Muscle layer of duodenum (tissue), 2 donors: ENCODE measurements at regions not wholly inside any gene's neighbourhood (a gene's known extent, or its start where the extent isn't known, plus 50 kb on each side); places are given as distances from the start of the nearest gene placed in this dataset.

Experiments used
- H3K27ac ChIP-seq: one replicate; pipeline ENCODE4 v1.7.0; 2013; ENCODE audit warnings: mild to moderate bottlenecking, low read length
- H3K27me3 ChIP-seq: one replicate; pipeline ENCODE4 v1.7.0; 2013; ENCODE audit warnings: low read depth, mild to moderate bottlenecking, control low read depth, low read length
- H3K36me3 ChIP-seq, 2 donors: one replicate each; pipeline ENCODE4 v1.7.0; 2013; ENCODE audit warnings: low read length in 2 of 2, control low read depth in 1 of 2, mild to moderate bottlenecking in 1 of 2; ENCODE audit not compliant: insufficient read depth in 2 of 2, control insufficient read depth in 1 of 2
- H3K4me1 ChIP-seq, 2 donors: one replicate each; pipeline ENCODE4 v1.7.0; 2013; ENCODE audit warnings: low read length in 2 of 2, mild to moderate bottlenecking in 2 of 2, control low read depth in 1 of 2, moderate library complexity in 1 of 2; ENCODE audit not compliant: insufficient read depth in 2 of 2, control insufficient read depth in 1 of 2
- H3K4me3 ChIP-seq, 2 donors: one replicate each; pipeline ENCODE4 v1.7.0; 2013; ENCODE audit warnings: low read length in 2 of 2, low read depth in 1 of 2, mild to moderate bottlenecking in 1 of 2
- H3K9me3 ChIP-seq, 2 donors: one replicate each; pipeline ENCODE4 v1.7.0; 2013; ENCODE audit warnings: low read length in 2 of 2, control low read depth in 1 of 2, mild to moderate bottlenecking in 1 of 2; ENCODE audit not compliant: control insufficient read depth in 1 of 2
- donor health status: healthy.

GRCh38 chr2:198657512-198658121, 800.1 kb downstream of the SATB2 start:
- Histone ChIP-seq H3K36me3 (no peaks in the 10 kb centered on the region), H3K4me1 (no peaks in the 10 kb centered on the region), H3K9me3 (no peaks in the 10 kb centered on the region)

GRCh38 chr2:198656869-198657268, 800.9 kb downstream of the SATB2 start:
- Histone ChIP-seq H3K9me3 (no peaks in the 10 kb centered on the region), H3K27me3 (no peaks in the 10 kb centered on the region), H3K4me3 (no peak overlapping the region), H3K36me3 (no peaks in the 10 kb centered on the region), H3K4me1 (no peaks in the 10 kb centered on the region), H3K27ac (no peak overlapping the region)

More at GRCh38 chr2:198657512-198658121, 800.1 kb downstream of the SATB2 start:
- H3K27me3 ChIP-seq = no peaks in the 10 kb centered on the region
- no peak overlapping the region for H3K27ac ChIP-seq
- no peak overlapping the region for H3K4me3 ChIP-seq

GRCh38 chr2:198654646-198655045, 803.1 kb downstream of the SATB2 start:
- no peaks in the 10 kb centered on the region for H3K4me1 ChIP-seq
- no peaks in the 10 kb centered on the region for H3K27me3 ChIP-seq
- no peaks in the 10 kb centered on the region for H3K36me3 ChIP-seq
- H3K4me3 ChIP-seq = no peak overlapping the region
- no peaks in the 10 kb centered on the region for H3K9me3 ChIP-seq
- H3K27ac ChIP-seq = no peak overlapping the region

DNA sequence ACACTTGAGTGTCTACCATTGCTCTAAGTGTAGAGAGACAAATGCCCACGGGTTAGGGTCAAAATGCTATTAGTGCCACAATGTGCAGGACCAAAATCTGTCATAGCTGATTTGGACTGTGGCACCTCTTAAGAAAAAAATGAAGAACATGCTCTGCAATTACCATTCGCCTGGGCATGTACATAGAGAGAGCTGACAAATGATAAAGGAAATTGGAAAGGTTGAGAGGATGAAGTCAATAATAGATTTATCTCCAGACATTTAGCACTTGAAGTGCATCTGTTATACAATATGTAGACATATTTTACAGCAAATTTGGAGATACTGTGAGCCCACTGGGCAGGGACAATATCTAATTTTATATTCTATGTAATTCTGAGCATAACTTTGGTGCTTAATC, 804.4 kb downstream of the SATB2 start:
- no peaks in the 10 kb centered on the region for H3K9me3 ChIP-seq
- H3K27ac ChIP-seq = no peak overlapping the region
- H3K36me3 ChIP-seq = no peaks in the 10 kb centered on the region
- no peak overlapping the region for H3K4me3 ChIP-seq
- H3K4me1 ChIP-seq = no peaks in the 10 kb centered on the region
- H3K27me3 ChIP-seq = no peaks in the 10 kb centered on the region

GRCh38 chr2:198652461-198652860, 805.3 kb downstream of the SATB2 start:
- no peaks in the 10 kb centered on the region for H3K27me3 ChIP-seq

DNA sequence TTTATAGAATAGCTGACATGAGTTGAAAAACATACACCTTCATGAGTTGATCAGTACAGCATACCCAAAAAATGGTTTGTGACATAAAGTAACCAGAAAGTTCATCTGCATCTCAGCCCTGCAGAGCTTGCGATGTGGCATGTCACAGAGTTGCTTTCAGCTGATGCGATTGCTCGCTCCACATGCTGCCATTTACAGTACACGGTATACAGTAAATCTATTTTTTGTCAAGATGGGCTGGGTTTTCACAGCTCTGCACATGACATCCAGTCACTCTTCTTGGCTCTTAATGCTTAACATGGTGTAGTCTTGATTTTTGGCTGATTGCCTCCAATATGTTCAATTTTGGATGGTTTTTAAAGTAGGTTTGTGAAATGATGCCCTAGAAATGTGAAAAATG, 811.9 kb downstream of the SATB2 start:
- no peaks in the 10 kb centered on the region for H3K36me3 ChIP-seq
- H3K4me1 ChIP-seq = no peaks in the 10 kb centered on the region
- H3K27ac ChIP-seq = no peak overlapping the region
- no peaks in the 10 kb centered on the region for H3K9me3 ChIP-seq
- H3K27me3 ChIP-seq = no peaks in the 10 kb centered on the region
- H3K4me3 ChIP-seq = no peak overlapping the region

More at GRCh38 chr2:198652461-198652860, 805.3 kb downstream of the SATB2 start:
- Histone ChIP-seq H3K4me1 (no peaks in the 10 kb centered on the region), H3K27ac (no peak overlapping the region), H3K36me3 (no peaks in the 10 kb centered on the region), H3K4me3 (no peak overlapping the region), H3K9me3 (no peaks in the 10 kb centered on the region)

DNA sequence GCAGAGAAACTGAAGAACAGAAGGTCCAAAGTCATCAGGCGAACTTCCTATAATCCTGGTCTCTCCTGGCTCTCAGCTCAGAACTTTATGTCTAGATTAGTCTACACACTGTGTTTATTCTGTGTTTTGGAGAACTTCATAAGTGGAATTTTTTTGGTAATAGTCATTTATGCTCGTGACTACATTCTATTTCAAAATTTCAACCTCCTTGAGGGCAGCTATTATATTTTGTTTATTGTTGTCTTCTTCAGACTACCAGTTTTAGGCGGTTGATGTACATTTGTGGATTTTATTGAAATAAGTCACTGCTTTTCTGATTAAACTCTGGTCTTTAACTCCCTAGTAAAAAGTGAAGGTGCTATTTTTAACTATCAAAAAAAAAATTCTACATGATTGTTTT, 816.6 kb downstream of the SATB2 start:
- Histone ChIP-seq H3K27ac (no peak overlapping the region), H3K4me3 (no peak overlapping the region), H3K36me3 (no peaks in the 10 kb centered on the region), H3K4me1 (no peaks in the 10 kb centered on the region), H3K27me3 (no peaks in the 10 kb centered on the region), H3K9me3 (no peaks in the 10 kb centered on the region)

- Histone ChIP-seq H3K4me1 (no peaks in the 10 kb centered on the region), H3K36me3 (no peaks in the 10 kb centered on the region), H3K9me3 (no peaks in the 10 kb centered on the region), H3K27me3 (no peaks in the 10 kb centered on the region), H3K4me3 (no peak overlapping the region), H3K27ac (no peak overlapping the region)
These were observed 817.3 kb downstream of the SATB2 start for GRCh38 chr2:198640463-198640862.

DNA sequence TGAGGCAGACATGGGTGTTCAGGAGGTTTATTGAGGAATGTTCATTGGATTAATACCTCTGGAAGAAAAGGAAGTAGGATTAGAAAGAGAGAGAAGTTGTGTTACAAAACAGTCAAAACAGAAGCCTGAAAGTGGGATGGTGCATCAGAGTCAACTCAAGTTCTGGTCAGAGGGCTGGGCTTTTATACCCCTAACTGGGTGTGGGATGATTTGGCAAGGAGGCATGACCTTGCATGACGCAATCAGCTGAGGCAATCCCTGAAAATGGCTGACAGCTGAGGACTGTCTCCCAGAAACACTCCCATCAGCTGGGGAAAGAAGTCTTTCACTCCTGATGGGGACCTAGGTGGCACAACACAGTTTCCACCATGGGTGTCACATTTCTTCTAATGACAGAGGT, 818.2 kb downstream of the SATB2 start:
- Histone ChIP-seq H3K36me3 (no peaks in the 10 kb centered on the region), H3K4me1 (no peaks in the 10 kb centered on the region), H3K27ac (no peak overlapping the region), H3K27me3 (no peaks in the 10 kb centered on the region), H3K4me3 (no peak overlapping the region), H3K9me3 (no peaks in the 10 kb centered on the region)

- Histone ChIP-seq H3K4me1 (no peaks in the 10 kb centered on the region), H3K9me3 (no peaks in the 10 kb centered on the region), H3K36me3 (no peaks in the 10 kb centered on the region), H3K4me3 (no peak overlapping the region), H3K27me3 (no peaks in the 10 kb centered on the region), H3K27ac (no peak overlapping the region)
These were observed 819.2 kb downstream of the SATB2 start for GRCh38 chr2:198638577-198638976.

DNA sequence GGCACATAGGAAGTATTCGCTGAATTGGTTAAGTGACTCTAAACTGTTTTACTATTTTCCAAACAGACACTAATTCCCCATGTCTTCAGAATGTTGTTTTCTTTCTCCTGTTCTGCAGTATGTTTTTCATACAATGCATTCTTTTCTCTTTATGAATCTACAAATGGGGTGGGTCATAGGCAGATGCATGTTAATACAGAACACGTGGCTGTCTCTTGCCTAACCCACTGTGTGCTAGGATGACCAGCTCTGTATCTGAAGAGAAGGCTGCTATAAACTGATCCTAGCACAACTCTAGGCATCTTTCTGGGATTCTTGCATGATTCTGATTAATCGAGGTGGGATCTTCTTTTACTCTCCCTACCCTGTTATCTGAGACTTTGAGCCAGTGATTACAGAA, 826.0 kb downstream of the PLCL1 start:
- no peaks in the 10 kb centered on the region for H3K36me3 ChIP-seq

GRCh38 chr2:198628596-198628995, 824.2 kb downstream of the PLCL1 start:
- Histone ChIP-seq H3K27ac (no peak overlapping the region), H3K4me3 (no peak overlapping the region), H3K4me1 (no peaks in the 10 kb centered on the region), H3K36me3 (no peaks in the 10 kb centered on the region), H3K9me3 (no peaks in the 10 kb centered on the region), H3K27me3 (no peaks in the 10 kb centered on the region)

More for the DNA sequence above, 826.0 kb downstream of the PLCL1 start:
- Histone ChIP-seq H3K4me3 (no peak overlapping the region), H3K27ac (no peak overlapping the region), H3K4me1 (no peaks in the 10 kb centered on the region), H3K9me3 (no peaks in the 10 kb centered on the region), H3K27me3 (no peaks in the 10 kb centered on the region)
